GM19372 (cell line): ENCODE measurements at regions not wholly inside any gene's neighbourhood (a gene's known extent, or its start where the extent isn't known, plus 50 kb on each side); places are given as distances from the start of the nearest gene placed in this dataset.
"Not testable (repeated sequence)": the region's sequence is repeated elsewhere in the genome, so short reads cannot be mapped to it uniquely, and the experiment has no call there.

ENCODE experiments used
- ATAC-seq: cut with Tn5 transposase; IDR thresholded peaks from one replicate; pipeline ENCODE4 v1.9.1; 2021; ENCODE audit warnings: mild to moderate bottlenecking, low read depth, moderate library complexity; ENCODE audit not compliant: unreplicated experiment

GRCh38 chr7:87007038-87007437 is 52.4 kb downstream of the ELAPOR2 start:
- ATAC-seq, result no peak

- no peak for ATAC-seq
Measured at GRCh38 chr7:87004956-87005355, 54.5 kb downstream of the ELAPOR2 start.

- no peak for ATAC-seq
Measured at GRCh38 chr7:87003872-87004798, 55.3 kb downstream of the ELAPOR2 start.

DNA sequence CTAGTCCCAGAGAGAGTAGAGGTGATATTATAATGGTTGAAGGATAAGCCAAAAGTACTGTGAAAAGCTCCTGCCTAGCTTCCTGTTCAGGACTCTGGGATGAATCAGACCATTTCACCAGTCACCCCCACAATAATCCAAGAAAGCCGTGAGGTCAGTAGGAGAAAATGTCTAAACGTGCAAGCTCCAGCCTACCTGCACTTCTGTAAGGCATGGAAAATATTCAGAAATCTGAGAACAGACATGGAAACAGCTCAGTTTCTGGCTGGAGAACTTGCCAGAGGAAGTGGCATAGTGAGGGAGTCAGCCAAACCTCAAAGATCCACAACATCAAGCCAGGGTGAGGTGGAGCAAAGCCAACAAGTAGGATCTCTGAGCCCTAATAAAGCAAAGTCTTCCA is 58.2 kb downstream of the ELAPOR2 start:
- ATAC-seq, result no peak

DNA sequence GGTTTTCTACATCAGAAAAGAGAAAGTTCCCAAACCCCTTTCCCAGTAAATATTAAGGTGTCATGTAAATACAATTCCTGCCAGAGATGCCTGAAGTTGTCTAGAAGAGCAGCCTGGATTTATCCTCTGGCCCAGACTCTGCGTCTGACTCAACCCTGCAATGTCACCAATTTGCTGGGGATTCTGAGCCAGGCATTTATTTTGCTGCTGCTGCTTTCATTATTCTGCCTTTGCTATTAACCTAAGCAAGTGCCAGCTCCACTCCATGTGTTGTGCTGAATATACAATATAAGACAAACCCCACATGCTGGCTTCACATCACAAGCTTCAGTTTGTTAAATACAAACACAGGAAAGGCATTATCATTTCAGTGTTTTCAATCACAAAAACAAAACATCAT is 59.1 kb downstream of the ELAPOR2 start:
- ATAC-seq, result no peak

GRCh38 chr7:86999750-87000149 is 59.7 kb downstream of the ELAPOR2 start:
- ATAC-seq, result no peak

- no peak for ATAC-seq
Measured at GRCh38 chr7:86995814-86996213, 63.6 kb downstream of the ELAPOR2 start.

- no peak for ATAC-seq
Measured at GRCh38 chr7:86995052-86995725, 64.3 kb downstream of the ELAPOR2 start.

DNA sequence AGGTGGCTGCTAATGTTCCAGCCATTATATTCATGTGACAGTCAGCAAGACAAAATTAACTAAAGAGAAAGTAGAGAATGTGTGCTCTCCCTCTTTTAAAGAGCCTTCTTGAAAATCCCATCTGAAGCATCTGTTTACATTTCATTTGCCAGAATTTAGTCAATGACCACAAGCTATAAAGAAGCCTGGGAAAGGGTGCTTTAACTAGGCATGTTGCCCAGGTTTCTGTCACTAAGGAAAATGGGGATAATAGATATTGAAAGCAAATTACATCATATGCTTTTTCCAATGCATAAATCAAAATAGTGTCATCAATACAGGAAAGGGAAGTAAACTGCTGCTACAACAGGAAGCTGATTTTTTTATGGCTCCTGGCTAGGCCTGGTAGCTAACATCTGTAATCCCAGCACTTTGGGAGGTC is 67.7 kb downstream of the ELAPOR2 start:
- no peak for ATAC-seq

DNA sequence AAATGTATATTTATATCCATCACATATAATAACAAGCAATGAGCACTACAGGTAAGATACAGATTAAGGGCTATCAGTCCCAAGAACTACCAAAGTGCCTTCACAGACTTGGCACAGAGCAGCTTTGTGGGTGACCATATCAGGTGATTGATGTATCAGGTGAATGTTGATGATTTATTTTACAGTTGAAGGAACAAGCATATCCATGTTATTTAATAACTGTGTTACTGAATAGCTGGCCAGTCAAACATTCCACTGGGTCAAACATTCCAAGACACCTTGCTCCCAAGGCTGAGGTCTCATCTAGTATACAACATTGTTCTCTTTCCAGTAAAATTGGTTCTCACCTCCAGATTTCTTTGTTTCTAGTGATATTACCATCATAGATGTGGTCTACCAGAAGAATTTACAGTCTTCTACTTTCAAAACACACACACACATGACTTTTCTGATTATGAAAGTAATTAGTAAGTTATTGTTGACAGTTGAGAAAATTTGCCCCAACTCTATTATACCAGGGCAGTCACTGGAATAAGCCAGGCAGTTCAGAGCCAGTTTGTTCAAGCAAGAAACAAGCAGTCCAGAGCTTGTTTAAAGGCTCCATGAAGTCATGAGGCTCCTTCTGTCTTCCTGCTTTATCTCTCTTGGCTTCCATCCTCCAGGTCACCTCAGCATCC is 68.2 kb downstream of the ELAPOR2 start:
- ATAC-seq, result peak; percentile 76

DNA sequence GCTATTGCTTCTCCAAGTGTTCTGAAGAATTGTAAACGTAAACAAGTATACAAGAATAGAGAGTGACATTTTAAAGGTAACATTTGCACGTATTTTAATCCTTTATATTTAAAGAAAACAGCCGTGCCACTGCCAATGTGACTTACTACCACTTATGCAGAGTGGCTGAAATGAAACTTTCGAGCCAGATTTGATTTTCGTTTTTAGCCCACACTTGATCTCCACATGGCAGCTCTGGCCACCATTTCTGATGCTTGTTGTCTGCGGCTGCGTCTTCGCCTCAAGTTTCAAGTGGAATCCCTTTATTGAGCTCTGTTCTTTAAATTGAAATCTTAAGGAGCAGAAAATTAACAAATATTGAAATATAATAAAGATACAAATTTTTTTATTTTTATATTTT is 70.0 kb downstream of the ELAPOR2 start:
- ATAC-seq, result no peak

- ATAC-seq, result not testable (repeated sequence)
Measured at GRCh38 chr7:86987834-86988233, 71.6 kb downstream of the ELAPOR2 start.

GRCh38 chr7:86987358-86987757 is 72.1 kb downstream of the ELAPOR2 start:
- not testable (repeated sequence) for ATAC-seq

GRCh38 chr7:86985342-86985741 is 74.1 kb downstream of the ELAPOR2 start:
- not testable (repeated sequence) for ATAC-seq

GRCh38 chr7:86983654-86984053 is 75.8 kb downstream of the ELAPOR2 start:
- not testable (repeated sequence) for ATAC-seq

DNA sequence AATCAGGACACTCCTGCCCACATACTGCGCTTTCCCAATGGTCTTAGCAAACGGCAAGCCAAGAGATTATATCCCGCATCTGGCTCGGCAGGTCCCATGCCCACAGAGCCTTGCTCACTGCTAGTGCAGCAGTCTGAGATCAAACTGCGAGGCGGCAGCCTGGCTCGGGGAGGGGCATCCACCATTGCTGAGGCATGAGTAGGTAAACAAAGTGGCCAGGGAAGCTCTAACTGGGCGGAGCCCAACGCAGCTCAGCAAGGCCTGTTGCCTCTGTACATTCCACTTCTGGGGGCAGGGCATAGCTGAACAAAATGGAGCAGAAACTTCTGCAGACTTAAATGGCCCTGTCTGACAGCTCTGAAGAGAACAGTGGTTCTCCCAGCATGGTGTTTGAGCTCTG is 77.5 kb downstream of the ELAPOR2 start:
- not testable (repeated sequence) for ATAC-seq

DNA sequence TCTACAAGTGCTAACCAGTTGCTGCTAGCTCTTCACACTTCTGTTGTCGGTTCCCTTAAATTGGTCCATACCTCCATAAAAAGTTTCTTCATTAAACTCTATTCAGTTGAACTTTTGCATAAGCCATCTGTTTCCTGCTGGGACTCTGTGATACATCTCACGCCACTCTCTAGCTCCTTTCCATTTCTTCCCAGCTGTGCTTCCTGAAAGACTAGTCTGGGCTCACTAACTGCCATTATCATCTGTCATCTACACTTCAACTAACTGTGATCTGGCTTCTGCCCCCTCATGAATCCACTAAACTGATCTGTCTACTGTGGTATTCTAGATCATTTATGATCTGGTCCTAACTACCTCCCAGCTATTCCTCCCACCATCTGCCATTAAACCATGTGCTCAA is 78.3 kb downstream of the ELAPOR2 start:
- ATAC-seq, result no peak

DNA sequence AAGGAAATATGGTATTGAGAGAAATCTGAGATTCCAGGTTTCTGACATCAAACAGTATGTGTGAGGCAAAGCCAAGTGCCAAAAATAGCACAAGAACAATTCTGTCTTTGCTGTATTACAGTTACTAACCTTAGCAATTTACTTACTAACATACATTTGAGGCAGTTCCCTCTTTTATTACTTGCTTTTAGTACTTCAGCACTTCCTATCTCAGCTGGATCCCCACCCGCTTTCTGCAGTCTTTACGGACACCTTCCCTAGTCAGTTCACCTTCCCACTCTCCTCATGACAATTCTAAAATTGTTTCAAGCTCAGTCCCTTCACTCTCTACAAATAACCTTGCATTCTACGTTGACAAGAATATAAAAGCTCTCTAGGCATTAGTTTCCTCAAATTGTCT is 79.2 kb downstream of the ELAPOR2 start:
- ATAC-seq, result no peak

DNA sequence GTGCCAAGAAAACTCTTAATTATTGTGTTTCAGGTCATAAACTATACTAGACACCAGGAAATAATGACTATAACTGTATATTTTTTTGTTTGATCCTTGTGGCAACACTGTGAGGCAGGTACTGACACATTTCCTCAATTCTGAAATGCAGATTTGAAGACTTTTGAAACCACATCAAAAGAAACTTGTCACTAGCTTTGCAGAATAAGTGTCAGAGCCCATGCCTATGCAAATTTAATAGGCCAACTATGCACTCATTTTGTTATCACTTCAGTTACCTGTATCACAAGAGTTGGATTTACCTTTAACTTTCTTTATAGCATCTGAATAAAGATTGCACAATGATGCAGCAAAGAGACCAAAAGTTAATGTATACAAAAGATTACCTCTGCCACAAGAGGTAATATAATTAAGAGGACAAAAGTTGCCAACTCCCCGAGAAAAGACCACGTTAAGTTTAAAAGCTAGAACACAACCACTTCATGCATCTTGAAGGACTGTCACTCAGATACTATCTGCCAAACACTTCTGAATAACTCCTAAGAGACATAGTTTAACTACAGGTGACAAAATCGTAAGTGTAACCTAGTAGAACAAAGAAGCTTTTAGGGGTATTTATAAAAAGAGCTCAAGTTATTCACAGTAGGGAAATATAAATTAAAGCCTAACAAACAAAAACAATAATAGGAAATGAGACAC is 80.5 kb downstream of the ELAPOR2 start:
- ATAC-seq, result peak; percentile 97

GRCh38 chr7:86976958-86977357 is 82.5 kb downstream of the ELAPOR2 start:
- ATAC-seq, result no peak

DNA sequence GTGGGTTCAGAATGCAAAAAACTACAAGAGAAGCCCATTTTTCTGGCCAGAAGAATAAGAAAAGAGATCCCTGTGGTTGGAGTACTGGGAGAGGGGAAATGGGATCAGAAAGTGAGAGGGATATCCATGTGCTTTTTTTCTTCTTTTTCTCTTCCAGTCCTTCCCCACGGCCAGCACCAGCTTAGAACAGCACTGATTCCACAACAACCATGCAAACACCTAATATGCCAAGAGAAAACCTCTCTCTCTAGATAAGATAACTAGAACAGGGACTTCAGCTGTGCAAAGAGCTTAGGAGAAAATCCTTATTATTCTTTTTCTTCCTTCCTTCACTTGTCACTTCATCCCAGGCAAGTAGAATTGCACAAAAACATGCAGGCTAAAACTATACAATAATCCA is 83.5 kb downstream of the ELAPOR2 start:
- ATAC-seq, result no peak
